ENCODE measurements at regions not wholly inside any gene's neighbourhood (a gene's known extent, or its start where the extent isn't known, plus 50 kb on each side); places are given as distances from the start of the nearest gene placed in this dataset.

DNA sequence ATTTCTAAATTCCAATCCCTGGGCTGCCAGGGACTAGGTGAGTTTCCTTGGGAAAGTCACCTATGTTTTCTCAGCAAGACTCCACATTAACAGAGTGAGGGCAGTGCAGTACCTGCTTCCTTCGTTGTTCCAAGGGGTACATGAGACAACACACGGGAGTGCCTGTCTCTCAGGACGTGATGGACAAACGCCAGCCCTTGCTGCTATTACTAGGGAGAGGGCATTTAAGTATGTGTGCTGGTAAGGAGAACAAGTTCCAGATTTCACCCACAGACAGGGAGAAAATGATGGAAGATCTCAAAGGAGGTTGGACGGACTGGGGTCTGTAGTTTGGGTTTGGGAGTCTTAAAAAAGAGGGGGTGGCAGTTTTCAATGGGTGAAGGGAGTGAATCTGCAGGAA lies 195.7 kb downstream of the HERPUD2 start:
- no peak for TF ChIP-seq POLR2A (IDR thresholded peaks at IDR 0.05; ENCODE audit: low read depth, low read length)
- TF ChIP-seq, protein P1, sequence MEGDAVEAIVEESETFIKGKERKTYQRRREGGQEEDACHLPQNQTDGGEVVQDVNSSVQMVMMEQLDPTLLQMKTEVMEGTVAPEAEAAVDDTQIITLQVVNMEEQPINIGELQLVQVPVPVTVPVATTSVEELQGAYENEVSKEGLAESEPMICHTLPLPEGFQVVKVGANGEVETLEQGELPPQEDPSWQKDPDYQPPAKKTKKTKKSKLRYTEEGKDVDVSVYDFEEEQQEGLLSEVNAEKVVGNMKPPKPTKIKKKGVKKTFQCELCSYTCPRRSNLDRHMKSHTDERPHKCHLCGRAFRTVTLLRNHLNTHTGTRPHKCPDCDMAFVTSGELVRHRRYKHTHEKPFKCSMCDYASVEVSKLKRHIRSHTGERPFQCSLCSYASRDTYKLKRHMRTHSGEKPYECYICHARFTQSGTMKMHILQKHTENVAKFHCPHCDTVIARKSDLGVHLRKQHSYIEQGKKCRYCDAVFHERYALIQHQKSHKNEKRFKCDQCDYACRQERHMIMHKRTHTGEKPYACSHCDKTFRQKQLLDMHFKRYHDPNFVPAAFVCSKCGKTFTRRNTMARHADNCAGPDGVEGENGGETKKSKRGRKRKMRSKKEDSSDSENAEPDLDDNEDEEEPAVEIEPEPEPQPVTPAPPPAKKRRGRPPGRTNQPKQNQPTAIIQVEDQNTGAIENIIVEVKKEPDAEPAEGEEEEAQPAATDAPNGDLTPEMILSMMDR (conservative IDR thresholded peaks at IDR 0.05; ENCODE audit: low read depth, low read length), result no peak

Data from IMR-90 (cell line).